Neural cell (in vitro differentiated cells): ENCODE measurements at regions not wholly inside any gene's neighbourhood (a gene's known extent, or its start where the extent isn't known, plus 50 kb on each side); places are given as distances from the start of the nearest gene placed in this dataset.

ENCODE experiments used
- H2AFZ ChIP-seq: fragments of 200-600, 300-800 bp; sonication (generic), shearing (Covaris generic); 2 replicates; pipeline ENCODE4 v1.6.0; 2014; ENCODE audit warnings: low read depth, mild to moderate bottlenecking, antibody characterized with exemption, low read length, moderate library complexity
- H3F3A ChIP-seq: fragments of 200-600 bp; shearing (Covaris generic); 2 replicates; pipeline ENCODE4 v1.6.1; 2016; ENCODE audit warnings: mild to moderate bottlenecking, moderate library complexity, mixed read lengths, antibody characterized with exemption, low read length; ENCODE audit not compliant: insufficient read depth, poor library complexity, severe bottlenecking
- H3K27ac ChIP-seq: fragments of 200-600, 300-800 bp; sonication (generic), shearing (Covaris generic); 2 replicates; pipeline ENCODE4 v1.5.1; 2014; ENCODE audit warnings: mild to moderate bottlenecking, low read length, moderate library complexity
- H3K27me3 ChIP-seq: fragments of 300-800, 200-600 bp; sonication (generic), shearing (Covaris generic); 2 replicates; pipeline ENCODE4 v1.6.0; 2014; ENCODE audit warnings: mild to moderate bottlenecking, low read depth, low read length, moderate library complexity; ENCODE audit not compliant: insufficient read depth
- H3K36me3 ChIP-seq: fragments of 300-800, 200-600 bp; sonication (generic), shearing (Covaris generic); 2 replicates; pipeline ENCODE4 v1.5.1; 2014; ENCODE audit warnings: mild to moderate bottlenecking, antibody characterized with exemption, low read length, moderate library complexity; ENCODE audit not compliant: insufficient read depth
- H3K4me2 ChIP-seq: fragments of 300-800, 200-600 bp; sonication (generic), shearing (Covaris generic); 2 replicates; pipeline ENCODE4 v1.6.0; 2014; ENCODE audit warnings: mild to moderate bottlenecking, low read length
- H3K4me3 ChIP-seq: fragments of 300-800, 200-600 bp; sonication (generic), shearing (Covaris generic); 2 replicates; pipeline ENCODE4 v1.5.1; 2014; ENCODE audit warnings: mild to moderate bottlenecking, low read length, moderate library complexity
- H3K79me2 ChIP-seq: fragments of 200-600 bp; shearing (Covaris generic); replicated peaks from 2 replicates; pipeline ENCODE4 v1.6.0; 2014; ENCODE audit warnings: mild to moderate bottlenecking, low read length, moderate library complexity; ENCODE audit not compliant: insufficient read depth
- H3K9ac ChIP-seq: fragments of 300-800, 200-600 bp; sonication (generic), shearing (Covaris generic); 2 replicates; pipeline ENCODE4 v1.6.1; 2016; ENCODE audit warnings: mild to moderate bottlenecking, low read length, mixed read lengths
- H3K9me2 ChIP-seq: fragments of 200-600 bp; shearing (Covaris generic); 2 replicates; pipeline ENCODE4 v1.6.1; 2016; ENCODE audit warnings: mild to moderate bottlenecking, low read length, mixed read lengths; ENCODE audit not compliant: insufficient read depth
- H3K9me3 ChIP-seq: fragments of 200-600, 300-800 bp; sonication (generic), shearing (Covaris generic); 2 replicates; pipeline ENCODE4 v1.6.1; 2016; ENCODE audit warnings: mild to moderate bottlenecking, mixed run types, low read length, moderate library complexity, mixed read lengths
- H4K20me1 ChIP-seq: fragments of 200-600 bp; shearing (Covaris generic); 2 replicates; pipeline ENCODE4 v1.6.1; 2016; ENCODE audit warnings: mild to moderate bottlenecking, mixed run types; ENCODE audit not compliant: insufficient read depth
- CTCF ChIP-seq: fragments of 450-650 bp; IDR thresholded peaks from 2 replicates; pipeline ENCODE4 v1.5.1; 2014; ENCODE audit warnings: antibody characterized with exemption, mild to moderate bottlenecking, moderate library complexity; ENCODE audit not compliant: poor library complexity, severe bottlenecking
- EP300 ChIP-seq: fragments of 450-650 bp; conservative IDR thresholded peaks from 2 replicates; pipeline ENCODE4 v1.6.1; 2014; ENCODE audit warnings: antibody characterized with exemption, mild to moderate bottlenecking, moderate library complexity; ENCODE audit not compliant: poor library complexity, severe bottlenecking
- EZH2 ChIP-seq: fragments of 200-600, 300-800 bp; shearing (Covaris generic), sonication (generic); IDR thresholded peaks from 2 replicates; pipeline ENCODE4 v1.6.1; 2014; ENCODE audit warnings: antibody characterized with exemption, low read length, borderline replicate concordance, mild to moderate bottlenecking; ENCODE audit not compliant: insufficient read depth, poor library complexity, severe bottlenecking
- MXI1 ChIP-seq: fragments of 450-650 bp; conservative IDR thresholded peaks from 2 replicates; pipeline ENCODE4 v1.6.1; 2014; ENCODE audit warnings: antibody characterized with exemption, mild to moderate bottlenecking; ENCODE audit not compliant: poor library complexity, severe bottlenecking
- POLR2AphosphoS5 ChIP-seq: IDR thresholded peaks from 2 replicates; pipeline ENCODE4 v1.6.1; 2012
- RAD21 ChIP-seq: fragments of 450-650 bp; conservative IDR thresholded peaks from 2 replicates; pipeline ENCODE4 v1.6.1; 2014; ENCODE audit warnings: antibody characterized with exemption, mild to moderate bottlenecking, moderate library complexity
- REST ChIP-seq: IDR thresholded peaks from 2 replicates; pipeline ENCODE4 v1.6.1; 2012; ENCODE audit warnings: borderline replicate concordance
- SMC3 ChIP-seq: fragments of 450-650 bp; conservative IDR thresholded peaks from 2 replicates; pipeline ENCODE4 v1.6.1; 2014; ENCODE audit warnings: antibody characterized with exemption, mild to moderate bottlenecking, moderate library complexity; ENCODE audit not compliant: poor library complexity
- TAF1 ChIP-seq: IDR thresholded peaks from 2 replicates; pipeline ENCODE4 v1.6.1; 2012; ENCODE audit warnings: low read depth

- H3K4me2 ChIP-seq = no peak overlapping the region
- no peak overlapping the region for H3K4me3 ChIP-seq
- H2AFZ ChIP-seq = no peak overlapping the region
- no peaks in the 10 kb centered on the region for H3F3A ChIP-seq
- H3K27me3 ChIP-seq = no peaks in the 10 kb centered on the region
- TF ChIP-seq EP300 (no peak), RAD21 (no peak), TAF1 (no peak), CTCF (no peak), EZH2 (no peak), POLR2AphosphoS5 (no peak), SMC3 (no peak), MXI1 (no peak), REST (no peak)
- H3K9me2 ChIP-seq = no peaks in the 10 kb centered on the region
- H3K79me2 ChIP-seq = no peaks in the 10 kb centered on the region
- H3K9me3 ChIP-seq = no peaks in the 10 kb centered on the region
- no peak overlapping the region for H3K27ac ChIP-seq
- H4K20me1 ChIP-seq = no peaks in the 10 kb centered on the region
- H3K9ac ChIP-seq = no peak overlapping the region
- H3K36me3 ChIP-seq = no peaks in the 10 kb centered on the region
Measured at GRCh38 chr5:143677403-143677802, 134.6 kb upstream of the HMHB1 start.

GRCh38 chr5:143676802-143677201 lies 135.2 kb upstream of the HMHB1 start:
- H2AFZ ChIP-seq = no peak overlapping the region

More at GRCh38 chr5:143676802-143677201, 135.2 kb upstream of the HMHB1 start:
- Histone ChIP-seq H3K9ac (no peak overlapping the region), H3K9me2 (no peaks in the 10 kb centered on the region), H3K27me3 (no peaks in the 10 kb centered on the region), H3K4me3 (no peak overlapping the region), H3F3A (no peaks in the 10 kb centered on the region), H3K4me2 (no peak overlapping the region), H3K9me3 (no peaks in the 10 kb centered on the region), H3K27ac (no peak overlapping the region), H3K36me3 (no peaks in the 10 kb centered on the region), H3K79me2 (no peaks in the 10 kb centered on the region), H4K20me1 (no peaks in the 10 kb centered on the region)
- TF ChIP-seq SMC3 (no peak), EP300 (no peak), REST (no peak), EZH2 (no peak), MXI1 (no peak), CTCF (no peak), POLR2AphosphoS5 (no peak), RAD21 (no peak), TAF1 (no peak)
